Epidermal melanocyte (primary cell): ENCODE measurements at regions not wholly inside any gene's neighbourhood (a gene's known extent, or its start where the extent isn't known, plus 50 kb on each side); places are given as distances from the start of the nearest gene placed in this dataset.

Source experiments
- DNase-seq: peaks from one replicate; pipeline ENCODE4 v3.0.0; 2011; ENCODE audit warnings: low spot score; ENCODE audit not compliant: insufficient read length

DNA sequence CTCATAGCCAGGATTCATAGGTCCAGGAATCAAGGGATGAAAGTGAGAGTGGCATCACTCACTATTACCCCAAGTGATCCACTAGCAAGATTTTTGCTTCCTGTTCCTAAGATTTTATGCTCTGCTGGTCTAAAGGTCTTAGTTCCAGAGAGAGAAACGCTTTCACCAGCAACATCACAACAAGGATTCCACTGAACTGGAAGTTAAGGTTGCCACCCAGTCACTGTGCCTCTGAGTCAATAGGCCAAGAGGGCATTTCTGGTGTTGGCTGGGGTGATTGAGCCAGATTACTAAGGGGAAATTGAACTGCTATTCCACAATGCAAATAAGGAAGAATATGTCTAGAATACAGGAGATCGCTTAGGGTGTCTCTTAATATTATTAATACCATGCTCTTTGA is 142.5 kb upstream of the ARID2 start:
- no peak for DNase-seq

DNA sequence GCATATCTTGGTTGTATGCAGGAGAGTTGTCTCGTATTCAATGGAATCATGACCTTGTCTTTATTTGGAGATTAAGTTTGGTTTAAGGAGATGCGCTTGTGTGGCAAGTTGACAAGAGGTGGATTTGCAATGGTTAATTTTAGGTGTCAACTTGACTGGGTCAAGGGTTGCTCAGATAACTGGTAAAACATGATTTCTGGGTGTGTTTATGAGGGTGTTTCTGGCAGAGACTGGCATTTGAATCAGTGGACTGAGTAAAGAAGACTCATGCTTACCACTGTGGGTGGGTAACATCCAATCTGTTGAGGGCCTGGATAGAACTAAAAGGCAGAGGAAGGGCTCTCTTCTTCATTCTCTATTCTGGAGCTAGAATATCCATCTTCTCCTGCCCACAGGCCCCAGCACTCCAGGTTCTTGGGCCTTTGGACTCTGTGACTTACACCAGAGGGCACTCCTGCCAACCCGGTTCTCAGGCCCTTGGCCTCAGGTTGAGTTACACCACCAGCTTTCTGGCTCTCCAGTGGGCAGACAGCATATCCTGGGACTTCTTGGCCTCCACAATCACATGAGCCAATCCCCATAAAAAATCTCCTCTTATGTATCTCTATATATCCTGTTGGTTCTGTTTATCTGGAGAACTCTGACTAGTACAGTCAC is 141.5 kb upstream of the ARID2 start:
- no peak for DNase-seq

- no peak for DNase-seq
Measured at GRCh38 chr12:45590646-45591045, 138.9 kb upstream of the ARID2 start.

DNA sequence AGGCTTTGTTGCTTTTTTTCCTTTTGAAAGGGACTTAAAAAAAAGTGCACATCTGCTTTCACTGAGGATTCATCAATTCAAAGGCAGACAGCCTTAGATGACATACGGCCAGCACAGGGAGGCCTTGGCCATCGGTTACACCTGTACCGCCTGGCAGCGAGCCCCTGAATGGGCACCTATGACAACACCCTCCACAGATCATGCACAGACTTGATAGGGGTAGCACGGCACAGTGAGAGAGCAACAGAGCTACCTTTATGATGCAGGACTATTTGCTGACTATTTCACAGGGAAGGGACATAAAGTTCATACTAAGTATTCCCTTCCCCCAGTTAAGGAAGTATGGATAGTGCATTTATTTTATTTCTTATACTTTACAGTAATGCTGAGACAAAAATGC is 137.9 kb upstream of the ARID2 start:
- DNase-seq = no peak

GRCh38 chr12:45596366-45596765 is 133.1 kb upstream of the ARID2 start:
- no peak for DNase-seq

DNA sequence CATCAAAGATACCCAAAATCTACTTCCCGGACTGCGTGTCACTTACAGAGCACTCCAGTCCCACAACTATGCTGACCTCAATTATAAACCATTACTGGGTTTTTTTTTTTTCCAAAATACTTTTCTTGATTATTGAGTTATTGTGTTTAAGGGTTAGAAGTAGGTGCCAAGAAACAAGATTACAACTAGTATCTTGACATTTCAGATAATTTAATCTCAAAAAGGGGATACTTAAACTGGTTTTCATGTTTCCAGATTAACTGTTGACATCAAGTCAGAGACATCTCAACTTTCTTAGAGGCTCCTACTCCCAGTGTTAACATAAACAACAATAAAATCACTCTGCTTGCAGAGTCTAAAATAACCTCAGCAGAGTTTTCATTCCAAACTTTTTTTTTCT is 131.2 kb upstream of the ARID2 start:
- no peak for DNase-seq

GRCh38 chr12:45598761-45599160 is 130.7 kb upstream of the ARID2 start:
- no peak for DNase-seq

DNA sequence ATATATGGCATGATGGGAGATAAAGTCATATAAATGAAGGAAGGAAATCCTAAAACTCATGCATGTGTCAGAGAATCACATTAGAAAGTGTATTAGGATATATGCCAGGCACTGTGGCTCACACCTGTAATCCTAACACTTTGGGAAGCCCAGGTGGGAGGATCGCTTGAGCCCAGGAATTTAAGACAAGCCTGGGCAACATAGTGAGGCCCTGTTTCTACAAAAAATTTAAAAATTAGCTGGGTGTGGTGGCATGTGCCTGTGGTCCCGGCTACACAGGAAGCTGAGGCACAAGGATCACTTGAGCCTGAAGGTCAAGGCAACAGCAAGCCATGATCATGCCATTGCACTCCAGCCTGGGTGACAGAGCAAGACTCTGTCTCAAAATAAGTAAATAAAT is 130.3 kb upstream of the ARID2 start:
- no peak for DNase-seq

DNA sequence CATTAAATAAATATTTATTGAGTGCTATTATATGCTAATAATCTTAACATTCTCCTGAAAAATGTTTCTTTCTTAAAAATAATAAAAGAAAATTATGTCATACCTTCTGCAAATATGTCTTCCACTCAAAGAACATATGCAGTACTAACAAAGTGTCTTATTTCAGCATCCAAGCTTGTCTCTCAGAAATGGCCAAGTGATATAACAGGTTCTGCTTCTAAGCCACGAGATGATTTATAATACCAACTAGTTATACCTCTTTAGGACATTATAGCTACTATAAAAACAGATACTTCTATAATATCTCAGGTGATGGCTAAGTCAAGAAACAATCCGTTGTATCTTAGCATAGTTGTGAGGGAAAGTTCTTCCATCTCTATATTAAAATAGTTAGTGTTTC is 128.1 kb upstream of the ARID2 start:
- DNase-seq = no peak

DNA sequence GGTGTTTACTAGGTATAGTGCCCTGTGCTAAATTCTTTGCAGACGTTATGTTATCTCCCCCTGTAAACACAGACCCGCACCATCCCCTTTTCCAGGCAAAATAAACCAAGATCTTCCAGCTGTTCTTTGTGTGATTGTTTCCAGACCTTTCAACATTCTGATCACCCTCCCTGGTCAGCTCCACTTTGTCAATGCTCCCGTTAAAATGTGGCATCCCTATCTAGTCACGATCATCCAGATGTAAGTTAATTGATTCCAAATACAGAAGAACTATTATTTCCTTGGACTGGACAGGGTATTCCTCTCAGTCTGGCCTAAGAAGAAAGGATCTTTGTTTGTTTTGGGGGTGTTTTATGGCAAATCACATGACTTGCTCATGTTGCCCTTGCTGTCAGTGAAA is 127.6 kb upstream of the ARID2 start:
- peak; percentile 66 for DNase-seq

- no peak for DNase-seq
Measured at GRCh38 chr12:45605624-45606023, 123.9 kb upstream of the ARID2 start.

DNA sequence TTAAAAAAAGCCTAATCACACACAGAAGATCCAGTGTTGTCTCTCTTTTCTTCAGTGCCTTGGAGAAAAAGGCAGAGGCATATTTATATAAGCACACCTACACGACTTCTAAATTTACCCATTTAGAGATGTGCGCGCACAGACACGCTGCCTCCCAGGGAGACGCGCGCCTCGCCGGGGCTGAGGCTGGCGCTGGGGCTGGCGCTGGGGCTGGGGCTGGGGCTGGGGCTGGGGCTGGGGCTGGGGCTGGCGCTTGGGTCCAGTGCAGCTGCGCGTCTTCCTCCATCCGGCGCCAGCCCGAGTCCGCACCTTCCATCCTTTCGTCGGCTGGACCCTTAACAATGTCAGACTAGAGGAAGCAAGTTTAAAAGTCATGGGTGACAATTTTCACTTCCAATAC is 118.4 kb upstream of the ARID2 start:
- DNase-seq = no peak

DNA sequence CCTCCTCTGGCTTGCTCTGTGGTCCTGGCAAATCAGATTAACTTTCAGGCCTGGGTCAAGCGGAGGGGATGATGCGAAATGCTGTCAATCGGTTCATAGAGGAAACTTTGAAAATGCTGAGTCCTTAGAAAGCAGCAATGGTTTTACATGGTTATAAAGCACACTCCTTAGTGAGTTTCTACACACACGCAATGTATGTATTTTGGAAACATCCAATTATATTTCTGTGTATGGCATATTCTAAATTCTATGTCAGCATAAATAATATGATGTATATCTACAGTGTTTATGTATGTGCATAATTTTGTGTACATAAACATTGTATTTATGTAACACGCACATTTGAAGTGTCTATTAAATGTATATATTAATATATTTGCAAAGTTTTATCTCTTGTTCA is 118.0 kb upstream of the ARID2 start:
- no peak for DNase-seq

- no peak for DNase-seq
Measured at GRCh38 chr12:45612044-45612794, 117.3 kb upstream of the ARID2 start.

DNA sequence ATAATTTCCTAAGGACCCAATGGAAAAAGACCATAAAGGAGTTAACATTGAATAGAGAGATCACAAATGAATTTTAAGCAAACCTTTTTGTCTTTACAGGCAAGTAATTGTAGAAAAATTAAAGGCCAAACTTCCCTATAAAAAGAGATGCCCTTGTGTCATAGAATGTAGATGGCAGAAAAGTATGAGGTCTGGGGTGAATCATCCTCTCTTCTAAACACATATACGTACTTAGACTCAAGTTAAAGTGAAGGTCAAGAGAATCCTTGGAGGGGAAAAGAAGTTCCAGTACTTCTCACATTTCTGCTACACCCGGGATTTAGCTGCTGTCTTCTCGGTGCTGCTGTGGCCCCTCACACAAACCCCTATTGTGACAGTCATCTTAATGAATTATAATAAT is 116.2 kb upstream of the ARID2 start:
- DNase-seq = no peak

DNA sequence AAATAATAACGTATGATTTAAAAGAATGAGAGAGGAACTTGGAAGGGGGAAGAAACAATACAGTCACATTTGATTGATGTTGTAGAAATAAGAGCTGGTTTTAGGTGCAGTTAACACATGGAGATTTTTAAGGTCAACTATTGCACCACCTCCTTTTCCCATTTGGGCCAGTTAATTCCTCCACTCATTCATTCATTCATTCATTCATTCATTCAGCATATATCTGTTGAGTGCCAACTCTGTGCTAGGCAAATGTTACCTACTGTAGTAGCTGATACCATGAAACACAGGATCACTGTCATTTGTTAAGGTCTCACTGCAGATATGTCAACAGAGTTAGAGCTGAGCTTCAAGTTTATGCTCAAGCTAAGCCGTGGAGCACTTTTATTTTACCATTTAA is 115.7 kb upstream of the ARID2 start:
- DNase-seq = no peak

DNA sequence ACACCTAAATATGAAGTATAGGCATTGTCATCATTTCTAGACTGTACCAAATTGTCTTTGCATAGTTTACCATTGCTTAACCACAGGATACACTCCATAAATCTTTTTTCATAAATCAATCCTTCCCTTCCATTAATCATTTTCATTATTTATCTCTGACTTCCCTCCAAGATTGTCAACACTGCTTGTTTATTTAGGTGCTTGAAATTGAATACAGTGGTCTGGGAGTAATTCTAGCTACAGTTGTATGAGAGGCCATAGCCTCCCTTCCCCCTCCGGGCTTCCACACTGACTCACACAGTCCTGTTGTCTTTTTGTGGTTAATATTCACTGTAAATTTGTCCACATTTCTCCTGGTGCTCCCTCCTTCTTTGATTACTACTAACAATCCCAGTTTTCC is 114.2 kb upstream of the ARID2 start:
- peak; percentile 34 for DNase-seq

DNA sequence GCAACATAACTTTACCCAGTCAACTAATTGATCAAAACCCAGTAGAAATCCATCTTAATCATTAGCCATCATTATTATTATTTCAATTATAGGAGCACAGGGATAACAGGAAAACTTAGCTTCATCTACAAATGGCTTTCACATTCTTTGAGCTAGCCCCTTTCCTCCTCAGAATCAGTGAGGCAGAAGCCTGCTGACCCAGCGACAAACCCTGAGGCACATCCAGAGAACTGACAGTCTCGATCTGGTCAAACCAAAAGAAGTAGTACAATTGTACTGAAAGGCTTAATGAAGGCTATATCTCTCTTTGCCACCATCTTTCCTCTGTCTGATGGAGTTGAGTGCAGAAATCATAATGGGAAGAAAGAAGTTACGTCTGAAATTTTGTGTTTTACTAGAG is 109.8 kb upstream of the ARID2 start:
- no peak for DNase-seq

DNA sequence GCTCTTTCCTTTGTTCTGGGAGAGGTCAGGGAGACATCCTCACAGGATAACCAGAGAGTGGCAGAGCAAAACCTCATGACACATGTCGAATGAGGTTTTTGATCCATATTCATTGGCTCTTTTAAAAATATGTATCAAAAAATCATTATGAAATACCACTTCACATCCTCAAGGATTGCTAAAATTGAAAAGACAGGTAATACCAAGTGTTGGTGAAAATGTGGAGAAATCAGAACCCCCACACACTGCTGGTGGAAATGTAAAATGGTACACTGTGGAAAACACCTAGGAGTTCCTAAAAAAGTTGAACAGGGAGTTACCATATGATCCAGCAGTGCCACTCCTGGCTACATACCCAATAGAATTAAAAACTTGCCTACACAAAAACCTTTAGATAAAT is 107.8 kb upstream of the ARID2 start:
- DNase-seq = no peak

DNA sequence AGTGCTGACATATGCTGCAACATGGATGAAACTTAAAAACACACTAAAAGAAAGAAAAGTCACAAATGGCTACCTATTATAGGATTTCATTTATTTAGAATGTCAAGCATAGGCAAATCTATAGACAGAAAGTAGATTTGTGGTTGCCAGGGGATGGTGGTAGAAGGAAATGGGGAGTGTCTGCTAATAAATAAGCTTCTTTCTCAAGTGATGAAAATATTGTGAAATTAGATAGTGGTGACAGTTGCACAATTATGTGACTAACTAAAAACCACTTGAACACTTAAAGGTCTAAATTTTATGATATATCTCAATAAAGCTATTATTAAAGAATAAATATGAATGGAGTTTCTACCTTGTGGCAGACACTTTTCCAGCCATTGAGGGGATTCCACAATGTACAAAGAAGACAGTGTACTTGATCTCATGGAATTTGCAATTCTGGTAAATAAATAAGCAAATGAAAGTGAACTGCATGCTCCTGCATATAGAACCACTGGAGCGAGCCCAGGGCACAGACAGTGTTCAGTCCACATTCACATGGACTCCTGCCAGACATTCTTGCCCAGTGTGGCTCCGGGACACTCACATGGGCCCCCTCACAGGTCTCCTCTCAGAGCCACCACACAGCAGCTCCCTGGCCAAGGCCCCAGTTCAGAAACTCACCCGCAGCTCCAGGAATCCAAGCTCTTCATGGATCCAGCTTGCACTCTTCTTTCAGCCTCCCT is 107.1 kb upstream of the ARID2 start:
- no peak for DNase-seq

- DNase-seq = no peak
Measured at GRCh38 chr12:45623221-45623620, 106.3 kb upstream of the ARID2 start.

GRCh38 chr12:45623940-45624339 is 105.6 kb upstream of the ARID2 start:
- DNase-seq = no peak

- no peak for DNase-seq
Measured at GRCh38 chr12:45626965-45627364, 102.5 kb upstream of the ARID2 start.
